ENCODE measurements at regions not wholly inside any gene's neighbourhood (a gene's known extent, or its start where the extent isn't known, plus 50 kb on each side); places are given as distances from the start of the nearest gene placed in this dataset.

DNA sequence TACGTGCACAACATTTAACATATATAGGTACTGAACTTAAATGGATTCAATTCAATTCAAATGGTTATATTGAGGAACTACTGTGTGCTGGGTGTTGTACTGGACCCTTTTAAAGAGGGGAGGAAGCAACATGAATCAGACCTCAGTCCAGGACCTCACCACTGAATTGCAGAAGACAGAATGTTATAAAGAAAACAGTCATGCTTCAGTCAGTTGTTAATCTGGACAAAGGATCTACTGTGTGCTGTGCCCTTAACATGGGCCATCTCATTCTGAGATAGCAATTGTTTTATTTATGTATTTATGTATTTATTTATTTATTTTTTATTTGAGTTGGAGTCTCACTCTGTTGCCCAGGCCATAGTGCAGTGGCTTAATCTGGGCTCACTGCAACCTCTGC, 240.1 kb downstream of the HAPSTR1 start:
- DNase-seq: no peak
- TF ChIP-seq, protein P1, sequence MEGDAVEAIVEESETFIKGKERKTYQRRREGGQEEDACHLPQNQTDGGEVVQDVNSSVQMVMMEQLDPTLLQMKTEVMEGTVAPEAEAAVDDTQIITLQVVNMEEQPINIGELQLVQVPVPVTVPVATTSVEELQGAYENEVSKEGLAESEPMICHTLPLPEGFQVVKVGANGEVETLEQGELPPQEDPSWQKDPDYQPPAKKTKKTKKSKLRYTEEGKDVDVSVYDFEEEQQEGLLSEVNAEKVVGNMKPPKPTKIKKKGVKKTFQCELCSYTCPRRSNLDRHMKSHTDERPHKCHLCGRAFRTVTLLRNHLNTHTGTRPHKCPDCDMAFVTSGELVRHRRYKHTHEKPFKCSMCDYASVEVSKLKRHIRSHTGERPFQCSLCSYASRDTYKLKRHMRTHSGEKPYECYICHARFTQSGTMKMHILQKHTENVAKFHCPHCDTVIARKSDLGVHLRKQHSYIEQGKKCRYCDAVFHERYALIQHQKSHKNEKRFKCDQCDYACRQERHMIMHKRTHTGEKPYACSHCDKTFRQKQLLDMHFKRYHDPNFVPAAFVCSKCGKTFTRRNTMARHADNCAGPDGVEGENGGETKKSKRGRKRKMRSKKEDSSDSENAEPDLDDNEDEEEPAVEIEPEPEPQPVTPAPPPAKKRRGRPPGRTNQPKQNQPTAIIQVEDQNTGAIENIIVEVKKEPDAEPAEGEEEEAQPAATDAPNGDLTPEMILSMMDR (IDR thresholded peaks at IDR 0.05): no peak
- TF ChIP-seq POLR2A (IDR thresholded peaks at IDR 0.05): no peak
- Histone ChIP-seq H3K4me3 (no peak overlapping the region), H3K27ac (no peak overlapping the region), H3K4me1 (peaks cover 7% of the 10 kb centered on the region), H3K9me3 (no peaks in the 10 kb centered on the region), H3K27me3 (no peaks in the 10 kb centered on the region), H3K36me3 (replicated peaks in 1 of 2; ENCODE audit: insufficient read depth in 1 of 2, low read depth in 2 of 2) (no peaks in the 10 kb centered on the region)
- ATAC-seq: no peak
- WGBS, 2 donors: 47 to 95% methylated on average over 1 of the region's 1 CpG
- intact Hi-C loops (cut with DNase I): no loop called here

DNA sequence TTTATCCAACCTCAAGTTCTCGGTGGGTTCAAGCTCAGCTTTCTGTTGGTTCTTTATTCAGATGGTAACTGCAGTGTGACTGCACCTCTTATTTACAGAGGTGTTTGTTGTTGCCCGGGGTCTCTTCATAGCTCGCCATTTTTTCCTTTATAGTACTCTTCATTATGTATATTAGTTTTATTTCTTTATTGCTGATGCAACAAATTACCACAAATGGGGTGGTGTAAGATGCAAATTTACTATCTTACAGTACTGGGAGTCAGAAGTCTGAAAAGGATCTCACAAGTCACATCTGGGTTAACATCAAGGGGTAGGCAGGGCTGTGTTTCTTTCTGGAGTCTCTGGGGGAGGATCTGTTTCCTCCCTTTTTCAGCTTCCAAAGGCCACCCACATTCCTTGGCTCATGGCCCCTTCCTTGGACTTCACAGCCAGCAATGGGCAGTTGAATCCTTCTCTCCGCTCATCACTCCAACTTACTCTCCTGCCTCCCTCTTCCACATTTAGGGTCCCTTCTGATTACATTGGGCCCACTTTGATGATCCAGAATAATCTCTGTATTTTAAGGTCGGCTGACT, 241.2 kb downstream of the HAPSTR1 start:
- no peak overlapping the region for H3K27ac ChIP-seq
- H3K4me3 ChIP-seq: no peak overlapping the region
- peaks cover 7% of the 10 kb centered on the region for H3K4me1 ChIP-seq
- H3K36me3 ChIP-seq (replicated peaks in 1 of 2; ENCODE audit: insufficient read depth in 1 of 2, low read depth in 2 of 2): no peaks in the 10 kb centered on the region
- DNase-seq: no peak
- H3K27me3 ChIP-seq: no peaks in the 10 kb centered on the region
- intact Hi-C loops (cut with DNase I): no loop called here
- no peak for ATAC-seq
- H3K9me3 ChIP-seq: no peaks in the 10 kb centered on the region
- TF ChIP-seq, protein P1 (IDR thresholded peaks at IDR 0.05): no peak
- TF ChIP-seq POLR2A (IDR thresholded peaks at IDR 0.05): no peak
- WGBS, 2 donors: 86 to 93% methylated on average over 5 of the region's 5 CpGs

DNA sequence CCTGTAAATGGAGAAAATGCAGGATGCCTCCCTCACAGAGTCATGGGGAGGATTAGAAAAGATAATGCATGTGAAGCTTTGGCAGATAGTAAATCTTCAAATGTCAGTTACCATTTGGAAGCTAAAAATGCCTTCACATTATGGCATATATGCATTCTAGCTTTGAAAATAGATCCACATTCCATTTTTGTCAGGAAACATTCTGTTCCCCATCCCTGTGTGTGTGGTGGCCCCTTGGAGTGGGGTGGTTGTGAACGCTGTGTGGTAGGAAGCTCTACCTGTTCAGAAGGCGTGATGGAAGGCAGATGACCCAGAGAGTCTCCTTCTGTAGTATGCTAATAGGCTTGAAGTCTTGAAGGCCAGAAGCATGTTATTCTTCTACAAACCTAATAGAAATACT, 242.0 kb downstream of the HAPSTR1 start:
- H3K27me3 ChIP-seq: no peaks in the 10 kb centered on the region
- peaks cover 7% of the 10 kb centered on the region for H3K4me1 ChIP-seq
- 89 to 100% methylated on average over 2 of the region's 2 CpGs for WGBS, 2 donors
- DNase-seq (no peak), ATAC-seq (no peak)
- no peaks in the 10 kb centered on the region for H3K36me3 ChIP-seq (replicated peaks in 1 of 2; ENCODE audit: insufficient read depth in 1 of 2, low read depth in 2 of 2)
- no peak overlapping the region for H3K4me3 ChIP-seq
- H3K27ac ChIP-seq: no peak overlapping the region
- intact Hi-C loops (cut with DNase I): no loop called here
- TF ChIP-seq POLR2A (IDR thresholded peaks at IDR 0.05): no peak
- TF ChIP-seq, protein P1 (IDR thresholded peaks at IDR 0.05): no peak
- no peaks in the 10 kb centered on the region for H3K9me3 ChIP-seq

- no peak overlapping the region for H3K4me3 ChIP-seq
- H3K4me1 ChIP-seq: peaks cover 7% of the 10 kb centered on the region
- H3K36me3 ChIP-seq (replicated peaks in 1 of 2; ENCODE audit: insufficient read depth in 1 of 2, low read depth in 2 of 2): no peaks in the 10 kb centered on the region
- no peak for DNase-seq
- ATAC-seq: no peak
- H3K9me3 ChIP-seq: no peaks in the 10 kb centered on the region
- H3K27ac ChIP-seq: no peak overlapping the region
- 80 to 86% methylated on average over 1 of the region's 1 CpG for WGBS, 2 donors
- no peaks in the 10 kb centered on the region for H3K27me3 ChIP-seq
- intact Hi-C loops (cut with DNase I): no loop called here
- TF ChIP-seq, protein P1 (IDR thresholded peaks at IDR 0.05): no peak
- no peak for TF ChIP-seq POLR2A (IDR thresholded peaks at IDR 0.05)
Observed at GRCh38 chr16:9334103-9334502, 242.7 kb downstream of the HAPSTR1 start.

DNA sequence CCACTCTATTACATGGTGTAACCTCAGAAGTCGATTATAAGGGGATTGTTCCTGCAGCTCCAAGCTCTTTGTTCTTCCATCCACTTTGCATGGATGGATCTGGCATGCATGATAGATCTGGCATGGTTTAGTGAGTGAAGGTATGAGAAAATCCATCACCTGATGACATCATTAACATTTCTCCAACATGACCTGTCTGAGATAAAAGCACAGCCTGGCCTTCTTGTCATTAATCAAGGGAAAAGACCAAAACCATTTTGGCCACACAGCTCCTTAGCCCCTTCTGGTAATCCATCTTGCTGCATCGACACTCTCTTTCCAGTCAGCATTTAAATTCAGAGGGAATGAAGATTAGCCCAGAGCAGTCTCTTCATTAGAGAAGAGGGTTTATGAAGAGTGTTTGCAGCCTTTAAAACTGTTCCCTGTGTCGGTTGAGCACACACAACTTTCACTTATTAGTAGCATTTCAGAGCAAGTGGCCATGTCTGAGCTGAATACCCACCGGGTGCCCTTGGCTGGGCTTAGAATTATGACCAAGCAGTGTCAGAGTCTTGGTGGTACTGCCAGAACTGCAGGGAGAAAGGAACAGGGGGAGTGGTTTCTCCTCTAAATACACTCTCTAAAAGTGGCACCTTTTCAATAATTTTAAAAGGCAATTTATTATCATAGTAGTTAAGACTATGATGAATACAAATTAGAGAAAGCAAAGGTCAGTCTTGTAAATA, 246.0 kb downstream of the HAPSTR1 start:
- TF ChIP-seq, protein P1 (IDR thresholded peaks at IDR 0.05): no peak
- no peak for TF ChIP-seq POLR2A (IDR thresholded peaks at IDR 0.05)
- WGBS, 2 donors: 46 to 56% methylated on average over 4 of the region's 4 CpGs
- no peak overlapping the region for H3K4me3 ChIP-seq
- peaks cover 4% of the 10 kb centered on the region for H3K4me1 ChIP-seq
- no peak for ATAC-seq
- H3K27ac ChIP-seq: no peak overlapping the region
- no peaks in the 10 kb centered on the region for H3K36me3 ChIP-seq (replicated peaks in 1 of 2; ENCODE audit: insufficient read depth in 1 of 2, low read depth in 2 of 2)
- no peak for DNase-seq
- H3K9me3 ChIP-seq: no peaks in the 10 kb centered on the region
- intact Hi-C loops (cut with DNase I): no loop called here
- no peaks in the 10 kb centered on the region for H3K27me3 ChIP-seq

Measured in body of pancreas (tissue), 4 donors.